ENCODE measurements at regions not wholly inside any gene's neighbourhood (a gene's known extent, or its start where the extent isn't known, plus 50 kb on each side); places are given as distances from the start of the nearest gene placed in this dataset.

GRCh38 chr4:61036071-61036684, 163.9 kb upstream of the ADGRL3 start:
- Histone ChIP-seq H4K5ac (ENCODE audit: insufficient read length, low read depth, low read length) (no peak overlapping the region), H3K4me2 (ENCODE audit: insufficient read depth in 1 of 2, low read depth in 2 of 2, low read length in 2 of 2) (no peak overlapping the region), H2AFZ (ENCODE audit: low read length) (no peak overlapping the region), H2BK5ac (ENCODE audit: low read depth, low read length) (no peak overlapping the region), H4K20me1 (replicated peaks in 1 of 2; ENCODE audit: control insufficient read depth in 1 of 2, insufficient read depth in 2 of 2, low read length in 2 of 2) (no peaks in the 10 kb centered on the region), H2BK15ac (ENCODE audit: low read length) (no peak overlapping the region), H3K9ac (replicated peaks in 1 of 4; ENCODE audit: extremely low read depth in 1 of 4, low read depth in 3 of 4, low read length in 3 of 4) (no peak overlapping the region), H3K4ac (replicated peaks; ENCODE audit: insufficient read length, low read depth, low read length) (no peak overlapping the region), H3K18ac (ENCODE audit: extremely low read depth, low read length) (no peak overlapping the region), H3K79me2 (ENCODE audit: control insufficient read depth in 1 of 2, insufficient read depth in 2 of 2, low read length in 2 of 2) (no peaks in the 10 kb centered on the region), H4K91ac (replicated peaks; ENCODE audit: insufficient read length, low read length) (no peak overlapping the region), H3K4me1 (replicated peaks in 1 of 4; ENCODE audit: control insufficient read depth in 3 of 4, insufficient read depth in 4 of 4, low read length in 3 of 4) (no peaks in the 10 kb centered on the region), H3K27me3 (replicated peaks in 1 of 4; ENCODE audit: control insufficient read depth in 3 of 4, extremely low read depth in 1 of 4, insufficient read depth in 3 of 4, low read length in 3 of 4) (no peaks in the 10 kb centered on the region), H3K36me3 (ENCODE audit: control insufficient read depth in 2 of 4, insufficient read depth in 4 of 4, low read length in 3 of 4) (no peaks in the 10 kb centered on the region), H2AK5ac (ENCODE audit: low read depth, low read length) (no peak overlapping the region), H3K23ac (ENCODE audit: insufficient read length) (no peak overlapping the region), H3K14ac (ENCODE audit: insufficient read length) (no peak overlapping the region), H3K27ac (ENCODE audit: low read depth, low read length) (no peak overlapping the region), H2BK120ac (replicated peaks; ENCODE audit: low read depth, low read length) (no peak overlapping the region), H3K9me3 (ENCODE audit: insufficient read depth in 2 of 2, low read depth in 1 of 2, low read length in 1 of 2) (no peaks in the 10 kb centered on the region), H3K79me1 (ENCODE audit: low read depth, low read length) (no peaks in the 10 kb centered on the region), H2BK20ac (ENCODE audit: low read length) (no peak overlapping the region), H3K23me2 (ENCODE audit: low read depth, low read length) (no peaks in the 10 kb centered on the region), H3K56ac (replicated peaks; ENCODE audit: insufficient read length, low read depth, low read length) (no peak overlapping the region), H2BK12ac (ENCODE audit: low read depth, low read length) (no peak overlapping the region), H3K4me3 (ENCODE audit: extremely low read depth in 1 of 4, insufficient read depth in 2 of 4, low read depth in 3 of 4, low read length in 4 of 4) (no peak overlapping the region), H4K8ac (ENCODE audit: extremely low read depth, insufficient read depth, low read length) (no peak overlapping the region)
- FAIRE-seq (no peak), DNase-seq (ENCODE audit: low read depth in 1 of 2, low spot score in 2 of 2) (no peak)
- TF ChIP-seq SUZ12 (IDR thresholded peaks at IDR 0.05; ENCODE audit: low read length) (no peak), CTCF (IDR thresholded peaks at IDR 0.05; ENCODE audit: control extremely low read depth in 1 of 3, insufficient read depth in 1 of 3, low read depth in 1 of 3, low read length in 3 of 3) (no peak), SIN3A (conservative IDR thresholded peaks at IDR 0.05 in 1 of 2, IDR thresholded peaks at IDR 0.05 in 1 of 2; ENCODE audit: low read depth in 1 of 2, low read length in 2 of 2) (no peak)
- POLR2A ChIA-PET (ENCODE audit: partially characterized antibody): no interaction called here
- CTCF ChIA-PET (ENCODE audit: partially characterized antibody): no interaction called here
- WGBS, 2 experiments (ENCODE audit: extremely low coverage in 1 of 2, insufficient coverage in 1 of 2, insufficient read length in 1 of 2, insufficient replicate concordance in 2 of 2, low coverage in 1 of 2, low lambda C conversion rate in 2 of 2, missing lambda C conversion rate in 1 of 2): 89% methylated on average over 4 of the region's 4 CpGs; no CpG with 5 or more reads in 1 of the 2 experiments
